PC-9 (cell line): ENCODE measurements at regions not wholly inside any gene's neighbourhood (a gene's known extent, or its start where the extent isn't known, plus 50 kb on each side); places are given as distances from the start of the nearest gene placed in this dataset.

Experiments used
- CTCF ChIP-seq: fragments of 200-600 bp; sonication (generic); conservative IDR thresholded peaks from 2 replicates; pipeline ENCODE4 v1.6.1; 2017; ENCODE audit warnings: mixed run types, antibody characterized with exemption, mild to moderate bottlenecking, moderate library complexity
- EZH2 ChIP-seq: fragments of 200-600 bp; sonication (generic); IDR thresholded peaks from 2 replicates; pipeline ENCODE4 v1.8.0; 2017; ENCODE audit warnings: antibody characterized with exemption, low read depth

GRCh38 chr4:129862461-129862860 is 766.5 kb downstream of the C4orf33 start:
- TF ChIP-seq CTCF (no peak), EZH2 (no peak)
